ENCODE measurements at regions not wholly inside any gene's neighbourhood (a gene's known extent, or its start where the extent isn't known, plus 50 kb on each side); places are given as distances from the start of the nearest gene placed in this dataset.
"Not testable (repeated sequence)": the region's sequence is repeated elsewhere in the genome, so short reads cannot be mapped to it uniquely, and the experiment has no call there.

DNA sequence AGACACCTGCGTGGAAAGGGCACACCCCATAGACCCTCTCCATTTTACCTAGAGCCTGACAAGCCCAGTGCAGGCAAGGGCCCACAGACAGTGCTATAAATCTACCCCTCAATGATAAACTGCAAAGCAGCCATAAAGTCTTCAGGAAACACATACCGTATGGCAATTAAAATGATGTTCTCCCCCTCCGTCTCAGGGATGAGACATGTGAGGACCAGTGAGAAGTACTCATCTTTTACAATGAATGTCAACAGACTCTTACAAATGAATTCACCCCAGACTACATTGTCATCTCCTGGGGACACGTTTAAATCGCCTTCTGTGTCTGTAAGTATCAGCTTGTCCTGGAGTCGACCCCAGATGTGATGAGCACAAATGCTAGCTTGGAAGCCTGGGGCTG lies 362.7 kb downstream of the ADGRD1 start:
- Histone ChIP-seq H3K4me1 (no peaks in the 10 kb centered on the region), H3K27me3 (no peaks in the 10 kb centered on the region), H3K9me3 (peaks cover 0 to 4% of the 10 kb centered on the region in 2 donors), H3K4me3 (no peak overlapping the region), H3K36me3 (no peaks in the 10 kb centered on the region), H3K27ac (no peak overlapping the region)
- intact Hi-C loops (cut with DNase I), result no loop called here
- TF ChIP-seq CTCF (IDR thresholded peaks at IDR 0.05), result no peak
- no peak for DNase-seq (ENCODE audit: low spot score in 2 of 2)

- Histone ChIP-seq H3K27me3 (no peaks in the 10 kb centered on the region), H3K9me3 (peaks cover 0 to 4% of the 10 kb centered on the region in 2 donors), H3K27ac (no peak overlapping the region), H3K4me1 (no peaks in the 10 kb centered on the region), H3K36me3 (no peaks in the 10 kb centered on the region), H3K4me3 (no peak overlapping the region)
- no peak for TF ChIP-seq CTCF (IDR thresholded peaks at IDR 0.05)
- intact Hi-C loops (cut with DNase I), result no loop called here
- no peak for DNase-seq (ENCODE audit: low spot score in 2 of 2)
Observed at GRCh38 chr12:131318045-131318685, 364.5 kb downstream of the ADGRD1 start.

- Histone ChIP-seq H3K27me3 (no peaks in the 10 kb centered on the region), H3K27ac (no peak overlapping the region), H3K4me1 (no peaks in the 10 kb centered on the region), H3K4me3 (no peak overlapping the region), H3K9me3 (peaks cover 0 to 4% of the 10 kb centered on the region in 2 donors), H3K36me3 (no peaks in the 10 kb centered on the region)
- no peak for TF ChIP-seq CTCF (IDR thresholded peaks at IDR 0.05)
- intact Hi-C loops (cut with DNase I), result no loop called here
- DNase-seq (ENCODE audit: low spot score in 2 of 2), result no peak
Observed at GRCh38 chr12:131321988-131322387, 368.3 kb downstream of the ADGRD1 start.

GRCh38 chr12:131322460-131322859 lies 368.8 kb downstream of the ADGRD1 start:
- intact Hi-C loops (cut with DNase I); H3K9me3 ChIP-seq; DNase-seq (ENCODE audit: low spot score in 2 of 2): not testable (repeated sequence)

GRCh38 chr12:131323879-131324278 lies 370.2 kb downstream of the ADGRD1 start:
- H3K36me3 ChIP-seq, result no peaks in the 10 kb centered on the region
- H3K4me3 ChIP-seq, result no peak overlapping the region
- no peak for TF ChIP-seq CTCF (IDR thresholded peaks at IDR 0.05)
- no peaks in the 10 kb centered on the region for H3K27me3 ChIP-seq
- H3K27ac ChIP-seq, result no peak overlapping the region
- no peak for DNase-seq (ENCODE audit: low spot score in 2 of 2)
- H3K9me3 ChIP-seq, result peaks cover 0 to 4% of the 10 kb centered on the region in 2 donors
- no peaks in the 10 kb centered on the region for H3K4me1 ChIP-seq
- intact Hi-C loops (cut with DNase I), result no loop called here

More at GRCh38 chr12:131322460-131322859, 368.8 kb downstream of the ADGRD1 start:
- not testable (repeated sequence) for H3K27ac ChIP-seq, H3K36me3 ChIP-seq, H3K4me3 ChIP-seq, H3K4me1 ChIP-seq, H3K27me3 ChIP-seq

- no peaks in the 10 kb centered on the region for H3K9me3 ChIP-seq
- H3K36me3 ChIP-seq, result no peaks in the 10 kb centered on the region
- no peaks in the 10 kb centered on the region for H3K27me3 ChIP-seq
- H3K4me1 ChIP-seq, result no peaks in the 10 kb centered on the region
- no peak for TF ChIP-seq CTCF (IDR thresholded peaks at IDR 0.05)
- DNase-seq (ENCODE audit: low spot score in 2 of 2), result peak in 1 of 2 donors; percentile 48
- H3K4me3 ChIP-seq, result no peak overlapping the region
- H3K27ac ChIP-seq, result no peak overlapping the region
- intact Hi-C loops (cut with DNase I), result no loop called here
Observed at GRCh38 chr12:131327521-131328488, 374.1 kb downstream of the ADGRD1 start.

DNA sequence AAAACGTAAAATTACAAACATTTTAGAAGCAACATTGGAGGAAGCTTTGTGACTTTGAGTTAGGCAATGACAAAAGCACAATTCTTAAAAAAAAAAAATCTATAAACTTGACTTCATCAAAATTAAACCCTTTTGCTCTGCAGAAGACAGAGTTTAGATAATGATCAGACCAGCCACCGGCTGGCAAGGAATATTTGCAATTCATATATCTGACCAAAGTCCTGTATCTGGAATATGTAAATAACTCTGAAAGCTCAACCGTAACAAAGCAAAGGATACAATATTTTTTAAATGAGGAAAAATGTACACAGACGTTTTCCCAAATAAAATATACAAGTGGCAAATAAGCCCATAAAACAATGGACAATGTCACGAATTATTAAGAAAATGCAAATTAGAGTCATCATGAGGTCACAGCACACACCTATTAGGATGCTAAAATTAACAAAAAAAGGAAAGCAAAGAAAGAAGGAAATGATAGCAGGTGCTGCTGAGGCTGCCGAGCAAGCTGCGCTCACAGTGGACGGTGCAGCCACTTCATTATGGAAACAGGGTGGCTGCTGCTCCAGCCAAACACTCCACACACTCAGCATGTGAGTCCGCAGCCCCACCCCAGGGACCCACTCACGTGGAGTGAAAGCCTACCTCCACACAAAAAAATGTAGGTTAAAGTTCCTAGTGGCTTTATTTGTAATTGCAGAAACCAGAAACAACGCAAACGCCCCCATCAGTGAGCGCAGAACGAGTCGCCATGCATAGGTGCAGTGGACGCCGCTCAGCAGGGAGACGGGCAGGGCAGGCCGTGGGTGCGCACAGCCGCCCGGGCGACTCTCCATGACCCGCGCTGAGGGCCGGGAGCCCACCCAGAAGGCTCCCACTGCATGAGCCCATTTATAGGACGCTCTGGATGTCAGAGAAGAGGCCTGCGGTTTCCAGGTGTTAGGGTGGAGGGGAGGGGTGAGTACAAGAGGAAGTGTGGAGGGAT lies 375.4 kb downstream of the ADGRD1 start:
- H3K36me3 ChIP-seq; DNase-seq (ENCODE audit: low spot score in 2 of 2); H3K4me1 ChIP-seq; H3K27me3 ChIP-seq; H3K9me3 ChIP-seq; intact Hi-C loops (cut with DNase I); H3K27ac ChIP-seq; H3K4me3 ChIP-seq: not testable (repeated sequence)

Measured in ascending aorta (tissue), 2 donors.